Lung (tissue), 11 donors: ENCODE measurements at regions not wholly inside any gene's neighbourhood (a gene's known extent, or its start where the extent isn't known, plus 50 kb on each side); places are given as distances from the start of the nearest gene placed in this dataset.

Experiments
- ATAC-seq: fragments of 200-7000 bp; cut with Tn5 transposase; one replicate; pipeline ENCODE4 v1.9.1; 2020; ENCODE audit warnings: moderate number of reproducible peaks; ENCODE audit not compliant: insufficient read depth, low FRiP score
- DNase-seq, 3 donors: peaks; one replicate each; pipeline ENCODE4 v3.0.0-alpha.2; 2013 to 2017
- H3K27ac ChIP-seq, 2 donors: one replicate each; pipeline ENCODE4 v1.5.1; 2013; ENCODE audit warnings: mild to moderate bottlenecking in 2 of 2, moderate library complexity in 2 of 2, control low read depth in 1 of 2, inconsistent platforms in 1 of 2, low read depth in 1 of 2, low read length in 1 of 2
- H3K27me3 ChIP-seq, 3 donors: one replicate each; pipeline ENCODE4 v1.5.1; 2013; ENCODE audit warnings: low read length in 2 of 3; ENCODE audit not compliant: control insufficient read depth in 3 of 3, insufficient read depth in 3 of 3
- H3K36me3 ChIP-seq, 4 donors: one replicate each; pipeline ENCODE4 v1.5.1; 2013; ENCODE audit warnings: low read length in 4 of 4, mild to moderate bottlenecking in 1 of 4, moderate library complexity in 1 of 4; ENCODE audit not compliant: control insufficient read depth in 4 of 4, insufficient read depth in 4 of 4
- H3K4me1 ChIP-seq, 5 donors: one replicate each; pipeline ENCODE4 v1.5.1; 2013; ENCODE audit warnings: low read length in 5 of 5, mild to moderate bottlenecking in 2 of 5, moderate library complexity in 1 of 5; ENCODE audit not compliant: control insufficient read depth in 5 of 5, insufficient read depth in 5 of 5
- H3K4me3 ChIP-seq: one replicate; pipeline ENCODE4 v1.5.1; 2013; ENCODE audit warnings: mild to moderate bottlenecking, control low read depth, moderate library complexity
- H3K9ac ChIP-seq, 2 donors: one replicate each; pipeline ENCODE4 v1.5.1; 2013; ENCODE audit warnings: low read length in 2 of 2, control low read depth in 1 of 2; ENCODE audit not compliant: insufficient read depth in 1 of 2
- H3K9me3 ChIP-seq, 4 donors: one replicate each; pipeline ENCODE4 v1.5.1; 2013; ENCODE audit warnings: low read length in 3 of 4, mild to moderate bottlenecking in 1 of 4, moderate library complexity in 1 of 4; ENCODE audit not compliant: control insufficient read depth in 4 of 4, insufficient read depth in 3 of 4
- CTCF ChIP-seq: IDR thresholded peaks from 2 replicates; pipeline ENCODE4 v1.5.1; 2012; ENCODE audit warnings: mild to moderate bottlenecking; ENCODE audit errors: control extremely low read depth, extremely low read depth
- WGBS, 2 donors: extraction: QIAGEN DNeasy Blood & Tissue Kit; methylation state at CpG; one replicate each; pipeline ENCODE4 v1.1.7; 2013; 5-methylcytosine and 5-hydroxymethylcytosine counted together
- donor health status: control.
- donor health status: control.
- donor health status: Bipolar disorder and iron deficiency.
- donor health status: healthy.
- donor health status: DM: yes; HTN: yes; CAD: no.

GRCh38 chr10:111837985-111838384 lies 345.6 kb downstream of the GPAM start:
- H3K36me3 ChIP-seq = no peaks in the 10 kb centered on the region
- no peak for ATAC-seq
- 64 to 74% methylated on average over 2 of the region's 2 CpGs for WGBS, 2 donors

GRCh38 chr10:111840546-111840945 lies 343.0 kb downstream of the GPAM start:
- no peak overlapping the region for H3K27ac ChIP-seq
- no peak overlapping the region for H3K4me3 ChIP-seq
- ATAC-seq (no peak), DNase-seq (no peak)
- no peaks in the 10 kb centered on the region for H3K36me3 ChIP-seq
- TF ChIP-seq CTCF = no peak
- H3K9me3 ChIP-seq = no peaks in the 10 kb centered on the region
- H3K4me1 ChIP-seq = peaks cover 0 to 3% (median 0%) of the 10 kb centered on the region in 5 donors
- H3K27me3 ChIP-seq = no peaks in the 10 kb centered on the region
- H3K9ac ChIP-seq = no peak overlapping the region

More at GRCh38 chr10:111837985-111838384, 345.6 kb downstream of the GPAM start:
- no peak overlapping the region for H3K4me3 ChIP-seq
- no peak overlapping the region for H3K9ac ChIP-seq
- TF ChIP-seq CTCF = no peak
- H3K9me3 ChIP-seq = no peaks in the 10 kb centered on the region
- H3K27ac ChIP-seq = no peak overlapping the region
- DNase-seq = no peak
- peaks cover 0 to 3% (median 0%) of the 10 kb centered on the region in 5 donors for H3K4me1 ChIP-seq
- H3K27me3 ChIP-seq = no peaks in the 10 kb centered on the region

DNA sequence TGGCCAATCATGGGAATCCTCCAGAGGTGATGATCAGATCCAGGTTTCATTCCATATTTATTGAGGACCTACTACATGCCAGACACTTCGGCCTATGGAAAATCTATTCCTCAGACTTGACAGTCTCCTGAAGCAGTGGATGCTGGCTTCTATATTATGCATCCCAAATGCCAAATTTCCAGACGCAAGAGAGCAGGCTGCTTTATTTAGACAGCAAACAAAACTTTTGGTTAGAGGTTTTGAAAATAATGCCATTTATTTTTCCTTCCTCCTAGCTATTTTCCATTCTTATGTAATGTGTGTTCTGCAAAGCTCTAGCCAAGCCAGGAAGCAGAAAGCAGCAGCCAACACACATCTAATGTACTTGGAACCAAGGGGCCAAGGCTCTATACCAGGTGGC lies 330.8 kb downstream of the GPAM start:
- TF ChIP-seq CTCF = no peak
- Histone ChIP-seq H3K27me3 (no peaks in the 10 kb centered on the region), H3K9ac (no peak overlapping the region)

GRCh38 chr10:111856631-111857030 lies 326.9 kb downstream of the GPAM start:
- WGBS, 2 donors = 65 to 72% methylated on average over 3 of the region's 3 CpGs
- H3K9ac ChIP-seq = no peak overlapping the region
- no peak for TF ChIP-seq CTCF
- H3K4me1 ChIP-seq = no peaks in the 10 kb centered on the region
- H3K27me3 ChIP-seq = no peaks in the 10 kb centered on the region
- ATAC-seq = no peak
- H3K36me3 ChIP-seq = no peaks in the 10 kb centered on the region
- no peak for DNase-seq
- H3K9me3 ChIP-seq = no peaks in the 10 kb centered on the region
- H3K4me3 ChIP-seq = no peak overlapping the region
- no peak overlapping the region for H3K27ac ChIP-seq

More for the DNA sequence above, 330.8 kb downstream of the GPAM start:
- H3K27ac ChIP-seq = no peak overlapping the region
- WGBS, 2 donors = 91 to 92% methylated on average over 2 of the region's 2 CpGs
- H3K9me3 ChIP-seq = peaks cover 0 to 7% (median 0%) of the 10 kb centered on the region in 4 donors
- H3K4me3 ChIP-seq = no peak overlapping the region
- no peak for DNase-seq
- no peak for ATAC-seq
- no peaks in the 10 kb centered on the region for H3K36me3 ChIP-seq
- no peaks in the 10 kb centered on the region for H3K4me1 ChIP-seq
